ENCODE measurements at regions not wholly inside any gene's neighbourhood (a gene's known extent, or its start where the extent isn't known, plus 50 kb on each side); places are given as distances from the start of the nearest gene placed in this dataset.
A peak's percentile ranks its signal among the peaks of the same experiment; 100 is the strongest.

DNA sequence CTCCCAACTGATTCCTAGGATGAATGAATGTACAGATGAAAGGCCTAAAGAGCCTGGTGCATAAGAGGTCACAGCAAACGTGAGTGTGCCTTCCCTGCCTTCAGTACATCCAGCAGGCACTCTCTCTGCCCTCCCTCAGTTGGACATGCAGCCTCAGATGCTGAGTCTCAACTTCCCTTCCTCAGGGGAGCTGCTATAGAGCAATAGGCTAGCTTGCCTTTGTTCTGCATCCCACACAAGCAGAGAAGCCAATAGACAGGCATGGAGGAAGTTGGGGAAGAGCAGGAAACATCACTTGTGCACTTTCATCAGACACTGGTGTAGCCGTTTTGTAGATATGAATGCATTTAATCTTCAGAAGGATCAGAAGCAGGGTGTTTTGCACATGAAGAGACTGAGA is 147.5 kb upstream of the THBS1 start:
- DNase-seq = no peak
- intact Hi-C loops (cut with DNase I) = no loop called here

DNA sequence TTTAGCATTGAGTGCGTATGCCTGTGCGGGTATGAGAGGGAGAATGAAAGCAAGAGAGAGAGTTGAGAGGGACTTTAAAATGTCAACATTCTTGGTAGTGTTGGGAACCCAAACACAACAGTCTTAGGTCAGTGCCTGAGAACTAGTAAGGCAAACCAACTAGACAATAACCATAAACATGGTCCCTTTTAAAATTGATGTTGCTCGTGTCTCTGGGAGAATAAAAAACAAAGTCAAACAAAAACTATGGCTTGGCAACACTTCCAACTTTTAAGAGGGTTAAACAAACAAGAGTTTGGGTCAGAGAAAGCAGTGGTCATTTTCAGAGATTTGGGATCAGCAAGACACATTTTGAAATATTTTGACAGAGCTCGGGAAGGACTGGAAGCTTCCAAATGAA is 146.7 kb upstream of the THBS1 start:
- intact Hi-C loops (cut with DNase I) = no loop called here
- DNase-seq = no peak

DNA sequence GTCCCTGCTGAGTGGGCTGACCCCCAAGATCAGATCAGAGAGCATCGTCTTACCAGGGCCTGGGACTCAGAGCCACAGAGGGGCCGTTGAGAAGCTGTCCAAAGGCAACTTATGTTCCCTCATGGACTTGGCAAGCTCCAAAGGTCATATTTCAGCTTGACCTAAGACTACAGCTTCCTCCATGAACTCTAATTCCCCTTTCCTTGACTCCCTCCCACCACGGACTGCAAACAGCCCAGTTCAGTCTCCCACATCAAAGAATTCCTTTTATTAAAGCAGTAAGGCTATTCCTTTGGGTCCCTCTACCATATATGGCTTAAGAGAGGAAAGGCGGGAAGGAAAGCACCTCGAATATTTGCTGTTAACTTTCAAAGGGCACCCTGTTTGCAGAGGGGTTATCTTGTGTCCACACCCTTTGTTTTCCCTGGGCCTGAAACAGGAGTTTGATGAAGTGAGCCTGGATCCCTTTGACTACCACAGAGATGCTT is 146.1 kb upstream of the THBS1 start:
- intact Hi-C loops (cut with DNase I) = no loop called here
- no peak for DNase-seq

DNA sequence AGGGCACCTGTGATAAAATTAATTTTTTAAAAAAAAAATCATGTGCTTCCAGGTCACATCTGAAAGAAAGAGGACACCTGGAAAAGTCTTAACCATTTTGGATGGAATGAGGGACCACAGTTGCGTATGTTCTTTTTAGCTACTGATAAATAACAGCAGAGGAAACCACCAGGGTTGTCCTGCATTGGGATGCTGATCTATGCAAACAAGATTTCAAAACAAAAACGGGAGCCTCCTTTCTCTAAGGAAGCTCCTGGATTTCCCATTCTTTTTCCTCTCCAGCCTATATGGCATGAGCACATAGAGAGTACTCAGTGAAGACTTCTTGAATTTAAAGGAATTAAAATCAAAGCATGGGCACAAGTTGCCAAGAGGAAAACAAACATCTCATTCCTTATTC is 145.6 kb upstream of the THBS1 start:
- no peak for DNase-seq
- intact Hi-C loops (cut with DNase I) = no loop called here

DNA sequence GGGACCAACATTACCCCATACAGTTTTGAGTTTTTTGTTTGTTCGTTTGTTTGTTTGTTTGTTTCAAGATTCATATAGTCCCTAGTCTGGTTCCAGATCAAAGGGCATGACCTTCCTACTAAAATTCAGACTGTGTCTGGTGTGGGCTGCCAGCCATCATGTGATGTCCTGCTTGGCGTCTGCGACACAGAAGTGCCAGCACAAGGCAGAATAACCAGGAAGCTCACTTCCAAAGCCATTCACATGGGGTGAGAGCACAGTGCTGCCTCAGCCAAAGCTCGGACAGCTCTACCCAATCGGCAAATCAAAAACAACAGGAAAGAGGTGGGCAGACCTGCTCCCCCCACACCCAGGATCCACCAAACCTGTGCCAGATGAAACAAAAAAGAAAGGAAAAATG is 142.6 kb upstream of the THBS1 start:
- intact Hi-C loops (cut with DNase I) = no loop called here
- DNase-seq = no peak

DNA sequence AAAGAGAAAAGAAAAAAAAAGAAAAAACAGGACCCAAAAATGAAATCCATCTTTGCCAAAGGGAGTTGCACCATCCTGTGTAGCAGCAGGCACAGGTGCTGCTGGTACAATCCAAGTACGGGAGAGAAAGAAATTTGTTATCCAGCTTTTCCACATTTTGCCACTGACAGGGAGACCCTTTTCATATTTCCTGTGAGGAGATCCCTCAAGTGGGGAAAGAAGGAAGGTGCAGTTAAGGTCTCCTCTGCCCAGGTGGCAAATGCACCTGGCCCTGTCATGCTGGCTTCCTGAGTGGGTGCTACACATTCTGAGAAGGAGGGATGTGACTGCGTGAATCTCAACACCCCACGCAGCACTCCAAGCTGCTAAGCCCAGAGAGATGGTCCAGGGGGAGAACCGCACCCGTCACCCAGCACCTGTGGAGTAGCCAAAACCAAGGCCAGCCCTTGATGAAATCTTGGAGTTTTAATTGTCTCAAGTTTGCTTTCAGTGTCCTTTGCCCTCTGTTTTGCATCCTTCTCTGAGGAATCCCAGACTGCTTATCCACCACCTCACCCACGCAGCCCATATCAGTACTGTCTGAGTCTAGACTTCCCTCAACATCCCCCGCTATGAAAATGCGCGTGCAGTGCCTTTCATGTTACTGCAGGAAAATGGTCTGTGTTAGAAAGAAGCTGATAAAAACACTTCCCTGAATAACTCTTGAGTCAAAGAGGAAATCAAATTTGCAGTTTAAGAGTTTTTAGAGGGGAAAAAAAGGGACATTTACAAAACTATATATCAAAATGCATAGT is 141.9 kb upstream of the THBS1 start:
- DNase-seq = peak in 6 of 10 donors; percentile 9 to 80 (median 57)
- intact Hi-C loops (cut with DNase I) = no loop called here

DNA sequence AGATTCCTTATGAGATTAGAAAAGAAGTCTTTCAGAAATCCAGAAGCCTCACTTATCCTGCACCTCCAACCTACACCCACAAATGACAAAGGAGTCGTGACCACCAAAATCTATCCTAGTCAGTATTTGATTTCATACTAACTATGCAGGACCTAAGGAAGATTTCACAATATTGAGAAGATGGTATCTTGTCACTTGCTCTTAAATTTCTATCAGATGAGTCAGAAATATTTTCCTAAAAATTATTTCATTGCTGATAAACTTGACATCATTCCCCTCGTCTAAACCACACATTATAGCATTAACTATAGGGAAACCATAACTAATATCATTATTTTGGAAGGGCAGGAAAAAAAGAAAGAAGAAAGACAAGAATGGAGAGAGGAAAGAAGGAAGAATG is 138.0 kb upstream of the THBS1 start:
- intact Hi-C loops (cut with DNase I) = no loop called here
- no peak for DNase-seq

DNA sequence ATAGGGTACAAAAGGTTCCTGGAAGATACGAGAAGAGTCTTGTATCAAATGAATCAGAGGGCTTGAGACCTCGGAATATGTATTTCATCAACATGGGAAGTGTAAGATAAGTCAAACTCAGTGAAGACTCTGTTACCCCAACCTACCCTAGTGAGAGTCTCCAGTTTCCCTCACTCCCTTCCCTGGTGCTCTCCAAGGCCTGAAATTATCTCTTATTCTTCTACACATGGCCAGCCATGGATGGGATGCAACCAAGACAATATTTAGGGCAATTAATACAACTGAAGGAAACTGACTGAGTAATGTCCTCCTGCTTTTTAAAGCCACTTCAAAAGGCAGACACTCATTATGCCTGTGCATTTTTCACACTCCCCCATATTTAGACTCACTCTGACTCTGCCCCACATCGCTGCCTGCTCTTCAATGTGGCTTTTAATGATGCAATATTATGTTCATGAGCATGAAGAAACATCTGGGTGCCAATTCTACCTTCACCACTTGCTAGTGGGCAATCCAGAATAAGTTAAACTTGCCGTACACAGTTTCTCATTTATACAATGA is 137.1 kb upstream of the THBS1 start:
- intact Hi-C loops (cut with DNase I) = no loop called here
- DNase-seq = no peak

DNA sequence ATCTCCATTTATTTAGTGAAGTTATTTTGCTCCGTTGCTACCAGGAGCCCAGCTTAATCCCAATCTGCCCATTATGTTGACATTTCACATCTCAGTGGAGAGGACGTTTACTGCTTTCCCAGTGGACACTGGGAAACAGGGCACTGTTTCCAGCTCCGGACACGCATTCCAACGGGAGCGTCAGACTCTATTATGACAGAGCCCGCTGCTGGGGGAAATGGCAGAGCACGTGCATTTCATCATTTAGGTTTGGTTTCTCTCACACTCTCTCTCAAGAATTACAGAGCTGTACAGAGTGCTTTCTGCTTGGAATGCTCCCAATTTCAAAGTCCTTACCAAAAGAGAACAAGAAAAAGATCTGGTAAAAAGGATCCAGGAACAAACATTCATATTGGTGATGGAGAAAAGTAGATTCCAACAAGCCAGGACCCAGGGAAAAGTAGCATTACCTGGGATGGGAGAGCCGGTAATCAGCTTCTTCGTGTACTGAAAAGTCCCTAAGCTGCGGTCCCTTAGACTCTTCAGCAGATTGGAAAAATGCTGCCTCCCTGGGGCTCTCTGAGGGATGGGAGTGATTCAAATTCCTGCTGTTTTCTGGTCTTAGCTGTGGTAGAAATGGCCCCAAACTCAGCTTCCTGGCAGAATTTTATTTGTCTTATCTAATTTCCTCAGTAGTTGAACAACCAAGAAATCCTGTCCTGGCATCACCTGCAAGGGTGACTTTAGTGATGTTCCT is 136.0 kb upstream of the THBS1 start:
- intact Hi-C loops (cut with DNase I) = no loop called here
- DNase-seq = no peak

DNA sequence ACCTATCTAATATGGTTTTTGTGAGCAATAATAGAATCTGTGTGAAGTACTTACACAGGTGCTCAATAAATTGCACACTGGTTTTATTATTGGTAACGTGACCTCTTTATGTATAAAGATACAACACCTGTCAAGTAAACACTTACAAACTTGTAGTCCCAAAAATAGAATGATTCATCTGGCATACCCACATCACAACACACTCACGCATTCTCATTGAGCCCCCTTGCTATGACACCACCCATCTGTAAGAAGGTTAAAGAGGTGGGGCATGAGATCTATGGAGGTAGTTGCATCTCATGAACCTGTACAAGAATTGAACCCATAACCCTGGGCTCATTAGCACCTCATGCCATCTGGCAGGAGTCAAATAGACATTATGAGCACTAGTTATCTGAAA is 134.9 kb upstream of the THBS1 start:
- DNase-seq = no peak
- intact Hi-C loops (cut with DNase I) = no loop called here

DNA sequence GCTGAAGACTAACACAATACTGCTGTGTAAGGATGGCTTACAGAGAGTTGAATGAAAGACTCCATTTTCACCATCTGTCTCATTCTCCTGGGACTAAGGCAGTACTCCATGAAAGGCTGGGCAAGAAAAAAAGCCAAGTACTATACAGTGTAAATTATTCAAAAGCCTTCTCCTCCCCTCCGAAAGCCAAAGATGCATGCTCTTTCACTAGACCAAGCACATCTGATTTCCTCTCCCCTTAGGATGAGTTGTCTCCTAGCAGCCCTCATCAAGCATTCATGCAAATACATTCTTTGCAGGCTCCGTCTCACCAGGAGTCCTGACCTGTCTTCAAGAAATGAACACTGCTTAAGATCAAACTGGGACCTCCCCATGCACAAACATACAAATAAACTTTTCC is 133.5 kb upstream of the THBS1 start:
- DNase-seq = no peak
- intact Hi-C loops (cut with DNase I) = no loop called here

DNA sequence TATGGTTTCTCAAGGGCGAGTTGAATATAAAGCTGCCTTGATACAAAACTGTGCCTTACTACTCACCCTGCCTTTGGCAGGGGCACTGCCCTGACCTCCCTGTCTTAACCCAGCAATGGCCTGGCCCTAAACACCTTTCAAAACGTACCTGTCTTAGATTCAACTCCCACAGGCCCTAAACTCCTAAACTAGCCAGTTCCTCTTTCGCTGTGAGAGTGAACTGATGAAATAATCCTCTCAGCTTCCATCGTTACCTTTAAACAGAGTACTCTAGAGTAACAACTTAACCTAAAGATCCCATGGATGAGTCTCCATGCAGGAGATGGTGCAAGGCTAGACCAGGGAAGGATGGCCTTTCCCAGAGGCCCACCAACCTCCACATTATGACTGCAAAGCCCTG is 133.0 kb upstream of the THBS1 start:
- DNase-seq = no peak
- intact Hi-C loops (cut with DNase I) = no loop called here

DNA sequence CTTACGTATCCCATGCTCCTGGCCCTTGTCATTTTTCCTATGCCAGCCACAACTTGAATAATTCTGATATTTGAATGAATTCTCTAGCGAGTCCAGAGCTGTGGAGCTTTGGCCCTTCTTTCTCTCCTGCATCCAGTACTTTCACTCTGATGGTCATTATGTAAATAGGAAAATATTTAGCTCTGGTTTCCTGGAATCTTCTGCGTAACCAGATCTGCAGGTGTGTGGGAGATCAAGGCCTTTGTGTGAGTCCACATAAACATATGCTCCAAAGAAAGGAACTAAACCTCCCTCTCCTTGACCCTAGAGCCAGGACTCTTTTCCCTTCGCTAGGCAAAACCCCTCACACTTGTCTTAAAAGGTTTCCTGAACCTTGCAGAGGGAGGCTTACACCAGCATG is 132.5 kb upstream of the THBS1 start:
- no peak for DNase-seq
- intact Hi-C loops (cut with DNase I) = no loop called here

DNA sequence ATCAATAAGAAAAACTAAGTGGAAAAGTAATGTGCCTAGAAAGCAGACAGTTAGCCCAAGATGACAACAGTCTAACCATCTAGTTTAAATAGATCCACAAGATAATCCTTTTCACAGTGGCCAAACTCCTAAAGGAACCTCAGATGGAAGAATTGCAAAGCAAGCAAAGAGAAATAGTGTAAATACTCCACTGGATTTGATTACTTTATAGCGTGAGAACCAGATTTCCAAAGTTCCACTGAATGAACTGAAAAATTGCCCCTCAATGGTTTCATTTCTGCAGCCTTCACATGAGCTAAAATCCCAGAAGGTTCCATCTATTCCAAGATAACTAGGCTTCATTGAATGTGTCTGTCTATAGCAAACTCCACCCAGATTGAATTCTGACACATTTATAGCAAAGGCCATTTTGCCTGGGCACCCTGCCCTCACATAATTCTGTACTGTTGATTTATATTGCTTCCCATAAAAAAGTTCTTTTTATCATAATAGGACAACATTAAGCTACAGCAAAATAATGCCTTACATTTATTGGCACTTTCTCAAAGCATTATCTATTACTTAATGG is 129.7 kb upstream of the THBS1 start:
- no peak for DNase-seq
- intact Hi-C loops (cut with DNase I) = no loop called here

DNA sequence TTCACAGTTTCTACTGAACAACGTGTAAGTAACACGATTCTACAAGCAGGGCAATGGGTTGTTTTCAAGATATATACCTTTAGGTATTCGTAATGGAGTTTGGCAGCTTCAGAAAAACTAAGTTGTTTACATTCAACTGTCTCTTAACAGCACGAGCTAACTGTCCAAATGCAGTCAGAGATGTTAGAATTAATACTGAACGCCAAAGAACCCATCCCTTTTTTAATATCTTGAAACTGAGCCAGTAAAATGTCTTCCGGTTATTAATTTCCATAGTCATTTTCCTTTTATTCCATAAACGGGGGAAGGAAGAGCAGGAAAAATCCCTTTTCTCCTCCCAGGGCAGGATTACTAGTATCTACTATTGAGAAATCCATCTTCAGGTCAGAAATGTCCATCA is 129.0 kb upstream of the THBS1 start:
- DNase-seq = no peak
- intact Hi-C loops (cut with DNase I) = no loop called here

DNA sequence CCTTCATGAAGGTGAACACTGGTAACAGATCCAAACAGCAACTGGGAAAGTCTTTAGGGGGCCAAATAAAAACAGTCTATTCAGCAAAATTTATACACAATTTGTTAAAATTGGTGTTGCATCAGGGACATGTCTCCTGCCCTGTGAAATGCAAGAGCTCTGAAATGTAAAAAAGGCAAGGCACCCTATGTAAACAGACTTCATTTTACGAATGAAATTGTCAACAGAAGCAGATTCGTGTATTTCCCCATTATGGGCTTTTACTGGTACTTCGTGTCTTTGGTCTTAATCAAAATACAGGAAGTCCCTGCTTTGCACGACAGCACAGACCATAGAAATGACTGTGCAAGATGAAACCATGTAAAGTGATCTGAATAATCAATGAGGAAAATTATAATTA is 127.3 kb upstream of the THBS1 start:
- intact Hi-C loops (cut with DNase I) = no loop called here
- DNase-seq = no peak

DNA sequence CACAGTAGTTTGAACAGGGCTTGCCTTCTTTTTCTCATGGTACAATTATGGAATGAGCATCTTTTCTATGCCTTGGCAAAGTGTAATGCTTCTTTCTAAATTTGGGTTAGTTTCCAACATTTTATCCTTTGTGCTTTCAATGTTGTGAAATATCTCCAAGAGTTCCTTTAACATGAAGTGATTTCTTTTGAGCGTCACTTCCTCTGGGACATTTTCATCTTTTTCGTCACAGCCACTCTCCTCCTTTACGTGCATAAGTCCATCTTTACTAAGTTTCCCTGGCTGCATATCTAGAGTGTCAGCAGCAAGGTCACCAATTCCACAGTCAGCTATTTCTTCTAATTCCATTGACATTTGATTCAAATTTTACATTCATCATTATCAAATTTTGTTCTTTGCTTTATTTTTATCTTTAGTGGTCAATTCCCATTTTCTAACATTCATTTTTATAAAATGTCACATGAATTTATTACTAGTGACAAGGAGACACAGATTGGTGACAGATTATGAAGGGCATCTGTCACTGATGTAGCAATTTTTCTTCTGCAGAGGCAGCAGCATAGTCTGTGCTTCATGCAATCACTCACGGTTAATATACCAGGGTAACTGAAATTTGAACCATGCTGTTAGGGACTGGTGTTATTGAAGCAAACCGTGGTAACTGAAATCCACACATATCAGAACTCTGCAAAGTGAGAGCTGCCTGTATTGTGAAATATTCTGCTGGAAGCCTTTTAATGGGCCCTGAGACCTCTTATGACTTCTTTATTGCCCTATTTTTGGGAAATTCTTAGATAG is 126.5 kb upstream of the THBS1 start:
- DNase-seq = no peak
- intact Hi-C loops (cut with DNase I) = no loop called here

DNA sequence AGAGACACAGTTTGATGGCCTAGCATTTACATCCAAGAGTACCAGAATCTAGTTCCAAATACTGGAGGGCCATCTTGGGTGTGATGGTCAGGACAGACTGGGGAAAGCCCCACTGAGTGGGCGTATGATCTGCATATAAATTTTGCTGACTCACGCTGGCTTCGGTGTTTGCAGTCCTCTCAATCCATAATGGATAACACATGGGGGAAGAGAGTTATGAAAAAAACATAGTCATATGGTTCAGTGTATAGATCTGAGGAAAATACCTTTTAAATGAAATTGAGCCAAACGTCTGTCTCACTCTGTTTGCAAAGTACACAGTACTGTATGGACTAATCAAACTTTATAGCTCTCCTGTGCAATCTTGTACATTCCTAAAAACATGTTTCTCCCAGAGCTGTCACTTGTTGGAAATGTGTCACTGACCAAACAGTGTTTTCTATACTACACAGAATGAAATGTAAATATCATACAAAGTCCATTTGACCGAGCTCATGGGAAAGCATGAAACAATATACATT is 125.3 kb upstream of the THBS1 start:
- DNase-seq = no peak
- intact Hi-C loops (cut with DNase I) = no loop called here

DNA sequence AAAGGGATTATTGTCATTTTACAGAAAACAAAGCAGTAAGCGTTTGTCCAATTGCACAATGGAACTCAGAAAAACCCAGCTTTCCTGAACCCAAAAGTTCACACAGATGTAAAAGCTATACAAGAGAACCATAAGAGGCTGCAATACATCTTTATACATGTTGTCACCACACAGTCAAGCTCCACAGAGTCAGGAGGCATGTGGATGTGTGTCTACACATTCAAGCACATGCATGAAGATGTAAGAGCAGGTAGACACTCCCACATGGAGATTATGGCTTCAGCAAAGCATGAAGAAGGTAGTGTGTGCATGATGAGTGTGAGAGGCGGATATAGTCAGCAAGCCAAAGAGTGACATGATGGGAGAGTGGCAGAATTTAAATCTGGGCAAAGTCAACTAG is 124.7 kb upstream of the THBS1 start:
- intact Hi-C loops (cut with DNase I) = no loop called here
- DNase-seq = no peak

DNA sequence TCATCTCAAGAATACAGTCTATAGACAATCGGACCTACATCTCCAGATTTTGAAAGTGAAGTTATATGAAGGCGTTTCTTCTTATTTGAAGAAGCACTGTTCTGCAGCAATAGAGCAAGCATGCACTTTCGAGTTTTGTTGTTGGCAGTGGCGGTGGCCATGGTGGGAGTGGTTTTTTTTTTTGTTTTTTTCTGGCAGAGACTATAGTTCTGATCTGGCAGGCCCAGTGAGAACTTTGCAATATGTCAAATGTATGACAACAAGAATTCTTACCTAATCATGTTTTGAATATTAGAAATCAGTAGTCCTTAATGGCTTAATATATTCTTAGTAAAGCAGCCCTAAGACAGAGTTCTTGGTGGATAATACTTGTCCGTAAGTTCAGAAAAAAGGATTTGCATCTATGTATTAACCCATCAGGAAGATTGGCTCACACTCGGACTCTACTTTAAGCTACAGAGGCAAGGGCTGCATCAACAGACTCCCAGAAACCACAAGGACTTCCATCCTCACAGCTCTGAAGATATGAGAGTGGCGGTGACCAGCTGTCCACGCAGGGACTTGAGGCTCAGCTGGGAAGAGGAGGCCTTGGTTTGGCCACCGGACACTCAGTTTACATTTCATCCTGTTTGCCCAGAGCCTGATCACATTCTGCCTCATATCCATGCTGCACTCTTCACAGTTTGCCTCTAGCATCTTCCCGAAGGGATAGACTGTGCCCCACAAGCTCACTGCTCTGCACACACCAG is 124.1 kb upstream of the THBS1 start:
- no peak for DNase-seq
- intact Hi-C loops (cut with DNase I) = no loop called here

Data from posterior cingulate gyrus (tissue), 11 donors.